ENCODE measurements at regions not wholly inside any gene's neighbourhood (a gene's known extent, or its start where the extent isn't known, plus 50 kb on each side); places are given as distances from the start of the nearest gene placed in this dataset.

GRCh38 chr18:1177232-1177631, 272.6 kb downstream of the ADCYAP1 start:
- H3K9me3 Mint-ChIP-seq = peaks cover 20% of the 10 kb centered on the region
- H3K36me3 Mint-ChIP-seq (ENCODE audit: low read depth) = no peaks in the 10 kb centered on the region
- intact Hi-C loops (cut with DNase I, micrococcal nuclease) = no loop called here
- Histone ChIP-seq H3K27me3 (ENCODE audit: control insufficient read depth in 1 of 2, insufficient read depth in 2 of 2, low read length in 2 of 2) (no peaks in the 10 kb centered on the region), H3K36me3 (ENCODE audit: insufficient read depth, low read length) (no peaks in the 10 kb centered on the region), H3K4me1 (ENCODE audit: insufficient read depth, low read length) (no peaks in the 10 kb centered on the region), H3K27ac (ENCODE audit: low read depth in 1 of 2, low read length in 2 of 2) (no peak overlapping the region), H3K4me3 (ENCODE audit: low read length) (no peak overlapping the region), H3K9me3 (ENCODE audit: control insufficient read depth in 1 of 2, insufficient read depth in 1 of 2, low read length in 2 of 2) (peaks cover 5 to 8% of the 10 kb centered on the region in 2 experiments)
- CTCF ChIA-PET = no interaction called here
- no peak for TF ChIP-seq CTCF (IDR thresholded peaks at IDR 0.05)
- H3K27me3 Mint-ChIP-seq = no peaks in the 10 kb centered on the region
- no peak overlapping the region for H3K4me3 Mint-ChIP-seq
- ATAC-seq (ENCODE audit: poor library complexity) (no peak), DNase-seq (no peak)
- no peaks in the 10 kb centered on the region for H3K4me1 Mint-ChIP-seq (ENCODE audit: low read depth)
- no peak overlapping the region for H3K27ac Mint-ChIP-seq
- POLR2A ChIA-PET = no interaction called here

GRCh38 chr18:1191341-1191740, 286.7 kb downstream of the ADCYAP1 start:
- Histone ChIP-seq H3K27me3 (ENCODE audit: control insufficient read depth in 1 of 2, insufficient read depth in 2 of 2, low read length in 2 of 2) (no peaks in the 10 kb centered on the region), H3K4me1 (ENCODE audit: insufficient read depth, low read length) (no peaks in the 10 kb centered on the region), H3K9me3 (ENCODE audit: control insufficient read depth in 1 of 2, insufficient read depth in 1 of 2, low read length in 2 of 2) (peaks cover 0 to 10% of the 10 kb centered on the region in 2 experiments), H3K4me3 (ENCODE audit: low read length) (no peak overlapping the region), H3K27ac (ENCODE audit: low read depth in 1 of 2, low read length in 2 of 2) (no peak overlapping the region), H3K36me3 (ENCODE audit: insufficient read depth, low read length) (no peaks in the 10 kb centered on the region)
- ATAC-seq (ENCODE audit: poor library complexity) = no peak
- DNase-seq = no peak
- no peak for TF ChIP-seq CTCF (IDR thresholded peaks at IDR 0.05)
- intact Hi-C loops (cut with DNase I, micrococcal nuclease) = no loop called here
- Mint-ChIP-seq H3K4me1 (ENCODE audit: low read depth) (no peaks in the 10 kb centered on the region), H3K27me3 (no peaks in the 10 kb centered on the region), H3K9me3 (peaks cover 20% of the 10 kb centered on the region), H3K27ac (no peak overlapping the region), H3K4me3 (no peak overlapping the region), H3K36me3 (ENCODE audit: low read depth) (no peaks in the 10 kb centered on the region)
- POLR2A ChIA-PET = no interaction called here
- CTCF ChIA-PET = no interaction called here

DNA sequence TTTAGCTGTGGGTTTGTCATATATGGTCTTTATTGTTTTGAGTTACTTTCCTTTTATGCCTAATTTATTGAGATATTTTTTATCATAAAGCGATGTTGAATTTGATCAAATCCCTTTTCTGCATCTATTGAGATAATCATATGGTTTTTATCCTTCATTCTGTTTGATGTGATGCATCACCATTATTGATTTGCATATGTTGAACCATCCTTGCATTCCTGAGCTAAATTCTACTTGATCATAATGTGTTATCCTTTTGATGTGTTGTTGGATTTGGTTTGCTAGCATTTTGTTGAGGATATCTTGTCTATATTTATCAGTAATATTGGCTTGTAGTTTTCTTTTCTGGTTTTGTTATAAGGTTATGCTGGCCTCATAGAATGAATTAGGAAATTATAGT, 308.5 kb downstream of the ADCYAP1 start:
- no peak overlapping the region for H3K4me3 Mint-ChIP-seq
- H3K36me3 Mint-ChIP-seq (ENCODE audit: low read depth) = peaks cover 5% of the 10 kb centered on the region
- H3K9me3 ChIP-seq (ENCODE audit: control insufficient read depth in 1 of 2, insufficient read depth in 1 of 2, low read length in 2 of 2) = peaks cover 3 to 4% of the 10 kb centered on the region in 2 experiments
- ChIA-PET POLR2A (no interaction called here), CTCF (no interaction called here)
- DNase-seq = no peak
- no peaks in the 10 kb centered on the region for H3K4me1 Mint-ChIP-seq (ENCODE audit: low read depth)
- TF ChIP-seq CTCF (IDR thresholded peaks at IDR 0.05) = no peak
- no peak overlapping the region for H3K27ac ChIP-seq (ENCODE audit: low read depth in 1 of 2, low read length in 2 of 2)
- H3K27me3 Mint-ChIP-seq = no peaks in the 10 kb centered on the region
- H3K36me3 ChIP-seq (ENCODE audit: insufficient read depth, low read length) = no peaks in the 10 kb centered on the region
- no peak for ATAC-seq (ENCODE audit: poor library complexity)
- no peaks in the 10 kb centered on the region for H3K4me1 ChIP-seq (ENCODE audit: insufficient read depth, low read length)
- intact Hi-C loops (cut with DNase I, micrococcal nuclease) = no loop called here
- H3K4me3 ChIP-seq (ENCODE audit: low read length) = no peak overlapping the region
- H3K27ac Mint-ChIP-seq = no peak overlapping the region
- peaks cover 27% of the 10 kb centered on the region for H3K9me3 Mint-ChIP-seq
- H3K27me3 ChIP-seq (ENCODE audit: control insufficient read depth in 1 of 2, insufficient read depth in 2 of 2, low read length in 2 of 2) = no peaks in the 10 kb centered on the region
